ENCODE measurements at regions not wholly inside any gene's neighbourhood (a gene's known extent, or its start where the extent isn't known, plus 50 kb on each side); places are given as distances from the start of the nearest gene placed in this dataset.
"Not testable (repeated sequence)": the region's sequence is repeated elsewhere in the genome, so short reads cannot be mapped to it uniquely, and the experiment has no call there.

DNA sequence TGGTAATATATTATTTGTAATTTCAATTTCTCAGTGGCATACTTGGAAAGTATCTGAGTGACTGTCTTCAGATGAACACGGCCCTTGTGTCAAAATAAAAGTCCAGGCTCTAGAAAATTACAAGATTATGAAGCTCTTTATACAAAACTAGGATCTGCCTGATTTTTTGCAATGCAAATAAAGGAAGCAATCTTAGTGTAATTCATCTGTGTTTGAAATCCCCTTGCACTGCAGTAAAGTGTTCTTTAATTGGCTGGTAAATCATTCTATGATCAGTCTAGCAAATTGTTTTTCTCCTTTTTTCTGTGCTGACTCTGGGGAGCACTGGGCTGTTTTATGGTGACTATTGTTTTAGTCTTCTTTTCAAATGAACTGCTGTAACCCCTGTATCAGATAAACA lies 1039.0 kb downstream of the SOCS6 start:
- no peak for DNase-seq

DNA sequence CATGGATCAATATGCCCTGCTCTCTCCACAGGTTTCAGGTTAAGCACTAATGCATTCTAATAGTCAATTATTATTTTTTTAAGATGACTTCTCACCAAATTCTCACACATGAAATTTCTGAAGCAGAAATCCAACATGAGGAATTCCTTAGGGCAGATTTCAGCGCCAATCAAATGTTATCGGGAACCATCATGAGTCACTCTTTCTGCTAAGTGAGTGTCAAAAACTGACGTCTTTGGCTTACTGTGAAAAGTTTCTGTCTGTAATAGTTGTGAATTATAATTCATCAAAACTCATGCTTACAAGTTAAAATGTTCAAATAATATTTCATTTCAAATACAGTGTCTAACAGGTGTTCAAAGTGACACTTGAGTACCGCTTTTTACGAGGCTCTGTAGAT lies 1038.6 kb downstream of the SOCS6 start:
- no peak for DNase-seq

DNA sequence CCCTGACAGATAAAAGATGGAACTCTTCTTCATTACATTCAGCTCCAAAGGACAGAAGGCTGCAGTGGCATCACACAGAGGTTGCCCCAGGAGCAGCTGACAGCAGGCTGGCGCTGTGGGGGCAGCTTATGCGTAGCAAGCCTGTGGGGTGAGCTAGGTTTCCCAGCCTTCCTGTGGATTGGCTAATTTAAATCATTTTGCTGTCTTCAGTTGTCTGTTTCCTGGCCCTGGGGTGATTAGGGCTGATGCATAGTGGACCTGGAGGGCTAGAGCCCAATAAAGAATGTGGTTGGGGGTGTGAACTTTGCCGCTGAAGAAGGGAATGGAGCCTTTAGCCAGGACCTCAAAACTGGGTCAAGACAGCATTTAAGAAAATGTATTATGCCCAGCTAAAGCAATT lies 1038.0 kb downstream of the SOCS6 start:
- no peak for DNase-seq

DNA sequence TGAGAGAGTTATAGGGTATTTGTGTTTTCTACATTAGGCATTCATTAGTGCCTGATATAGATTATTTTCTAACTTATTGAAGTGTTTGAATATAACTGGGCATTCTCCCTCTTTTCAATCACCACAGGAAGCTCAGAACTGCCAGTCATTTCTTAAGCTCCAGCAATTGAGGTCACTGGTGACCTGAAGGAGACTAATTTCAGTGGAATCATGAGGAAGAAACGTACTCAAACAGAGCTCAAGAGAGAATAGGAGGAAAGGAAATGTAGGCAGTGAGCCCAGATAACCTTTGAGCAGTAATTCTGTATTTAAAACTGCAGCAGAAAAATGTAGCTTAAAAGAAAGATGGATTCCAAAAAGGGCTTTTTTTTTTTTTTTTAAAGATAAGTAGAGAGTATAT lies 1035.5 kb downstream of the SOCS6 start:
- no peak for DNase-seq

DNA sequence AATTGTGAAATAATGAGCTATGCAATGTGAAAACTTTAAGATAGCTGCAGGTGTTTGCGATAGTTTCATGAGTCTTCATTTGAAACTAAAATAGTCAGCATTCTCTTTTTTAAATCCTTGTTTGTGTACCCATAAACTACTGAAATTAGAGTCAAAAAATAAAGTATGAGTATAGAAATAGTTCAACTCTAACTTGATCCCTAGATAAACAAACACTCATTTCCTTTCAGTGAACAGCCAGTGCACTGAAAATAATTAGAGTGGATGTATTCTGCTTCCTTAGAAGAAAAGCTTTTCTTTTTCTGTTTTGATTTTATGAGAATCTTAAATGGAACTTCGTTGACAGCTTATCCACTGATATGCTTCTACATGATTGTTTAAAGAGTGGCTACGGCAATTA lies 1033.4 kb downstream of the SOCS6 start:
- DNase-seq, result no peak

DNA sequence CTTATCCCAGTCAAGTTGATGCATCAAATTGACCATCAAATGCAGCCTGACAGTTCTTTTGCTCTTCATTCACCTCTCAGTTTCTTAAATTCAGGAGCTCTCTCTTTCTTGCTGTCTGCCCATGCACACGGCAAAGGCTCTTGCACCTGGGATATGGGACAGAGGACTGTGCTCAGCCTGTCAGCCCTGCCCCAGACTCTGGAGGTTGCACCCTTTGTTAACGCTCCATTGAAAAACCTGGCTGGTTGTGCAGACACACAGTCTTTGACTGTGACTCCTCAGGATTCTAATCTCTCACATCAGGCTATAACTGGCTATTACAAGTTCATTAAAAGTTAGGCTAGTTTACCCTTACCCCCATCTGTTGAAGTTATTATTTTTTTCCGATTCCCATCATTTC lies 1032.5 kb downstream of the SOCS6 start:
- no peak for DNase-seq

DNA sequence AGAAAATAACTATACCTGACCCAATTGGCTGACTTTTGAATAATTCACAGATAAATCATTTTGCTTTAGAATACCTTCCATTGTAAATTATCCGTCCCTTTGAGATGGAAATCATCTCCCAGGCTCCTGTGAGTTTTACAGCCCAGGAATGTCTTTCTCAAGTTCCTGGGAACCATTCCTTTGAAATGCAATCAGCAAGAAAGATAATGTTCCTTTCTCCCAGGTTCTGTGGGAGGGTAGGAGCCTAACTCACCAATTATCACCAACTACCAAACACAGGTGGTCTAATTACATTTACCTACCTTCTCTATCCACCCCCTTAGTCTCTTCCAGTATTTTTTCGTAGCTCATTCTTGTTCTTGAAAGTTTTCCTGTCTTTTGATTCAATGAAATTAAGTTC lies 1016.0 kb downstream of the SOCS6 start:
- DNase-seq, result no peak

DNA sequence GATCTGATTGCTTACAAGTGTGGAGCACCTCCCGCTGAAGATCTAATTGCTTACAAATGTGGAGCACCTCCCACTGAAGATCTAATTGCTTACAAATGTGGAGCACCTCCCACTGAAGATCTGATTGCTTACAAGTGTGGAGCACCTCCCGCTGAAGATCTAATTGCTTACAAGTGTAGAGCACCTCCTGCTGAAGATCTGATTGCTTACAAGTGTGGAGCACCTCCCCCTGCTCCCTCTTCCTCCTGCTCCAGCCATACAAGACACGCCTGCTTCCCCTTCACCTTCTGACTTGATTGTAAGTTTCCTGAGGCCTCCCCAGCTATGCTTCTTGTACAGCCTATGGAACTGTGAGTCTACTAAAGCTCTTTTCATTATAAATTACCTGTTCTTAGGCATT lies 1014.9 kb downstream of the SOCS6 start:
- DNase-seq, result not testable (repeated sequence)

DNA sequence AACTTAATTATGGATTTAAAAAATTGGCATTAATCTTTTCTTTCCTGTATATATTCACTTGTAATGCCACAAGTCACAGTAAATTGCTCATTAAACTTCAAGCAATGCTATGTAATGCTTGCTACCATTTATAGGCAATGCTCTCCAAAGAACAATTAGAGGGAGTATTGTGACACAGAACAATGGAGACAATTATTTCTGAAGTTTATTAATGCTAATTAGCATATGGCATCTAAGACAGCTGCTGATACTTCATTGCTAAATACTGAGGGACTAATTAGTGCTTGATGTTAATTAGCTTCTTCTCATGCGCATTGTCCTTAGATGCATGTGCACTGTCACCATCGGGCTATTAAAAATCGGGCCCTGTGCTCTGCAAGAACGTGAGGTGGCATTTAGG lies 1012.8 kb downstream of the SOCS6 start:
- DNase-seq, result no peak

DNA sequence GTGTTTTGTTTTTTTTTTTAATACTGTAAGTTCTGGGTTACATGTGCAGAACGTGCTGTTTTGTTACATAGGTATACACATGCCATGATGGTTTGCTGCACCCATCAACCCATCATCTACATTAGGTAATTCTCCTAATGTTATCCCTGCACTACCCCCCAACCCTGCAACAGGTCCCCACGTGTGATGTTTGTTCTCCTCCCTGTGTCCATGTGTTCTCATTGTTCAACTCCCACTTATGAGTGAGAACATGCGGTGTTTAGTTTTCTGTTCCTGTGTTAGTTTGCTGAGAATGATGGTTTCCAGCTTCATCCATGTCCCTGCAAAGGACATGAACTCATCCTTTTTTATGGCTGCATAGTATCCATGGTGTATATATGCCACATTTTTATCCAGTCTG lies 1005.4 kb downstream of the SOCS6 start:
- DNase-seq, result not testable (repeated sequence)

DNA sequence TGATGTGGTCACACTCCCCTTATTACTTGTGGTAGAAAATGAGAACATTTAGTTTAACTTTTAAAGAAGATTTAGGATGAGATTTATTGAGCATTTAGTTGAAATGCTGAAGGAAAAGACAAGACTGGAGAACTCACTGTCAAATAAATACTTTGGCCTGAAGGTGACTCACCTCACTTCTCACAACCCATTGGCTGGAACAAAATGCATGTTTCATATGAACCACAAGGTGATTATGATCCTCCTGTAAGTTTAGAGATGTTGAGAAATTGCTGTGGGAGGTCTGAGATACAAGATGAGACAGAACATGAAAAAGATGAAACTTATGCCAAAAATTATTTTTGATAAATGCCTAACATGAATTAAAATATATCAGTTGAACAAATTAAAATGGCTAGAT lies 1004.5 kb downstream of the SOCS6 start:
- DNase-seq, result no peak

DNA sequence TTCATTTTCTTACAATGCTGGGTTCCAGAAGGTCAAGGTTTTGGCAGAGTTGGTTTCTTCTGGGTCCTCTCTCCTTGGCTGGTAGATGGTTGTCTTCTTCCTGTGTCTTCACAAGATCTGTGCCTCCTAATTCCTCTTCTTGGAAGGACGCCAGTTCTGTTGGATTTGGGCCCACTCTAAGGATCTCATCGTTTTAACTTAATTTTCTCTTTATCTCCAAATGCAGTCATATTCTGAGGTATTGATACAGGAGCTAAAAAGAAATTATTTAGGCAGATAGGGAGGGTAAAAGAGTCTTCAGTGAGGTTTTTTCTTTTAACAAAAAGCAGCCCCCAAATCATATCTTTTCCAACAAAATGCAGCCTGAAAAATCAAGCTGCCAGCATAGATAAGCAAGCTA lies 998.4 kb downstream of the SOCS6 start:
- DNase-seq, result no peak

DNA sequence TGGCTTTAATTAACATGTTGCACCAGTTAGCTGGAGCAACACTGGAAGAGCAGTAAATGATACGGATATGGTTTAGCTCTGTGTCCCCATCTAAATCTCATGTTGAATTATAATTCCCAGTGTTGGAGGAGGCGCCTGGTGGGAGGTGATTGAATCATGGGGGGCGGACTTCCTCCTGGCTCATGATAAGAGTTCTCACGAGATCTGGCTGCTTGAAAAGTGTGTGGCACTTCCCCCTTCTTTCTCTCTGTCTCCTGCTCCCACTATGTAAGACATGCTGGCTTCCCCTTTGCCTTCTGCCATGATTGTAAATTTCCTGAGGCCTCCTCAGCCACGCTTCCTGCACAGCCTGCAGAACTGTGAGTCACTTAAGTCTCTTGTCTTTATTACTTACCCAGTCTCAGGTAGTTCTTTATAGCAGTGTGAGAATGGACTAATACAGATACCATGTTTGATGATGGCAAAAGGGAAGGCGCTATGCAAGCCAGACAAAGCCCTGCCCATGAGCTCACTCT lies 963.6 kb downstream of the SOCS6 start:
- DNase-seq, result no peak

DNA sequence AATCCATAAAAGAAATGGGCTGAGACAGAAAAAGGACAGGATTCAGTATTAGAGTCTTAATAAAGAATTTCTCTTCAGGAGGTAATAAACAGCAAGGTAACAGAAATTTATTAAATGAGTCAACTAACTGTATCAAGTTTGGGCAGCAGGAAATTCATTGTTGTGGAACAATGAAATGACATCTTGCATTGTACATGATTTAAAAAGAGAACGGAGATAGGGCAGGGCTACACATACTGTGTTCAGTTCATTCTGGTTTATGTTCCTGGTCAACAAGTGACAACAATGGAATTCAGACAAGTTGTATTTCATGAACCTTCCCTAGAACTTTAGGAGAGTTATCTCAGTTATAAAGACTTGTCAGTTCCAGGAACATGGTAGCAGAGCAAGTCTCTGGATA lies 961.3 kb downstream of the SOCS6 start:
- no peak for DNase-seq

DNA sequence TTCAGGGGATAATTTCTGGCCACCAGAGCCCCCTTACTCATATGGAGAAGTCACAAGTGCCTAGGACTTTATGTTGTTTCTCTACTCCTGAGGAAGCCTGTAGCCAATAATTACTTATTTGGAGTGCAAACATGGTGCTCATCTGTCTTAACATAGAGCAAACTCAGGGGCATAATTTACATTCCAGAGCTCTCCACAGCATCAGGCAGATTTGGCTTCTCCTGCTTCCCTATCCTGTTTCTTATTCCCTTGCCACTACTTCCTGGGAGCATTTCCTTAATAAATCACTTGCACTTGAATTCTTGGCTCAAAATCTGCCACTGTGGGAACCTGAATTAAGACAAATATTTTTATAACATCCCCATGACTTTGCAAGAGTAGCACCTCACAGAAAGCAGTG lies 960.9 kb downstream of the SOCS6 start:
- DNase-seq, result no peak

DNA sequence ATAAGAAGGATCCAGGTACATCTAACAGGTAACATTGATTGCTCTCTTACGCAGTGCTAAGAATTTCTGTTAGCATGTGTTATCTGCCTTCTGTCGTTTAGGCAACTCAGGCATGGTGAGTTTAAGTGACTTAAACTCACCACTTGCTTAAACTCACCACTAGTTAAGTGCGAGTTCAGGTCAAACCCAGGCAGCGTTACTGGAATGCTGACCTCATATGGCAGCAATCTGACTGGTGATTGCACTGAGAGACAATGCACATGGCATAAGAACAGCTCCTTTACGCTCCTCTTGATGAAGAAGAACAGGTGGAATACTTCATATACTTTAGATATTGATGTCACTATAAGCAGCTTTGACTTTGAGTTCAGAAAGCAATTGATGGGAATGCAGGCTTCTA lies 954.1 kb downstream of the SOCS6 start:
- DNase-seq, result no peak

DNA sequence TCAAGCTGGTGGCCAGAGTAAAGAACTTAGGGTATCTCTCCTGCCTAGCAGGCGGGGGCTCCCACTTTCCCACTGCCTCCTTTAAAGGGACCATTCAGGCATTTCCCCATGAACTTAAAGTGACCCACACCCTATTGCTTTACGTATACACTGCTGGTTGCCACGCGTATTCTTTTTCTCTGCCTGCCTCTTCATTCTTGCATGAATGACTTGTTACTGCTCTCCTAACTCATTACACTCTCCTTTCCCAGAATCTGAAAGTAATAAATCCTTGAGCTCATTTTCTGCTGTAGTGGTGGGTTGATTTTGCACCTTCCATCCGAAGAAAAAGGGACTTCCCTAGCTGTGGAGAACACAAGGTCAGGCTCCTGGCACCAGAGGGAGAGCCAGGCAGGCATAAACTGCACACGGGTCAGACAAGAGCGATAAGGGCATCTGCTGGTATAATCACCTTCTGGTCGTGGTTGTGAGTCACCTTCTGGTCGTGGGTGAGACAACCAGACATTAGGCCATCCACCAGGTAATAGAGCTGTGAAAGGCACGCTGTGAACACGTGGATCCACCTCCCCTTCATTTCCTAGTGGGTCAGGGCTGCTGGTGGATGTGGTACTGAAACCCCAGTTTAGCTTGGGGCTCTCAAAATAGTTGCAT lies 950.3 kb downstream of the SOCS6 start:
- DNase-seq, result no peak

DNA sequence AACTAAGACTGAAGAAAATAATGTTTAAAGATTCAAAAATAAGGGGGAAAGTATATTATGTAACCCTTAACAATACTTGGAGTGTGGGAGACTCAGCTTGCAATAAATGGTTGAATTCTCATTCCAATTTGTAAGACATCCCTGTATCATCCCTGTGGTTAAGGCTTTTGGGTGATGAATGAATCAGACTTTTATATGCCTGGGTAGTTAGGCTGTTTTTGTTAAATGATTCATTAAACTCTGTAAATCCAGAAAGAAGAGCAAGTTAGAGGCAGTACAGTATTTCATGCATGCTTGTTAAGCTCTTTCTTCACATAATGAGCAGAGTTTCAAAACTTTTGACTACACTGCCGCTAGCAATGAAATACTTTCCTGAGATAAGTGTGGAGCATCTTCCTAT lies 948.8 kb downstream of the SOCS6 start:
- no peak for DNase-seq

DNA sequence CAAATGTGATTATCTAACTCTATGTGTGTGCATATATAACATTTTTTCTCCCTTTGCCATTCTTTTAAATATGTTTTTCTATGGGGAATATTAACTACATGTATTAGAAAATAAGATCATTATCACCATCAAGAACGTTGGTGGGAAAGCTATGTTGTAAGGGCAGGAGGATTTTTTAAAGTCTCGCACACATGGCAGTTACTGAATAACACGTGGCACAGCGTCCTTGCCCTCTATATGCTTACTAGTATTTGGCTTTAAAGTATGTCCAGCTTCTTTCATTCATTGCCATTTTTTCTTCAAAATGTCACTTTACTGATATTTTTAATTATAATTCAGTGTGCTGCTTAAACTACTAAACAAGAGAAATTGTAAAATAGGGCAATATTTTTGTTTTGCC lies 944.3 kb downstream of the SOCS6 start:
- no peak for DNase-seq

DNA sequence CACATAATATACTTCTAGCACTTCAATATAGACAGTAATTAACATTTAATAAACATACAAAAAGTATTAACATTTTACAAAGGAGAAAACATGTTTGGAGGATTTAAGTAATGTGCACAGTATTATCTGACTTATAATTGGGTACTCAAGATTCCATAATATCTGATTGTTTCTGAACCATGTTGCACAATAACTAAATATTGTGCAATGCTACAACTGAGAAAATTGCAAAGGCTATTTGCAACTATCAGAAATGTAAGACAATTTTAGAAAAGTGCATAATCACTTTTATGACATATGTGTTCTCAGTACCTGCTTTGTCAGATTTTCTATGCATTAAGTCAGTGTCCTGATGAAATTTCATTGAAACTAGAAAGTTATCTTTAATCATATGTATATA lies 934.6 kb downstream of the SOCS6 start:
- no peak for DNase-seq

DNA sequence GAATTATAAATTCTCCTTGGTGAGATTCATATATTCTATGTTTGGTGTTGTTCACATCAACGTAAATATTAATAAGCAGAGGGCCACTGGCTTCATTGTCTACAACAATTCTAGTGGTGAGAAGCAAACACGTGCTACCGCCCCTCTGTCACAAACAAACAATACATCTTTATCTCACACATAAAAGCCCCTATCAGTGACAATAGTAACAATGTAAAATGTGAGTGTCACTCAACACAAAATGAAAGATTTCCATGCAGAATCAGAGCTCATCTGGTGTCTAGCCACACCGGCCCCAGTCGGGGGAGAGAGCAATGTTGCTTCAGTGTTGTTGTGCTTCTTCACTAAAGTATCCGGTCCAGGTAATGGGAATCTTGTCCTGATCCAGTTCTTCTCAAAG lies 932.6 kb downstream of the SOCS6 start:
- DNase-seq, result no peak

DNA sequence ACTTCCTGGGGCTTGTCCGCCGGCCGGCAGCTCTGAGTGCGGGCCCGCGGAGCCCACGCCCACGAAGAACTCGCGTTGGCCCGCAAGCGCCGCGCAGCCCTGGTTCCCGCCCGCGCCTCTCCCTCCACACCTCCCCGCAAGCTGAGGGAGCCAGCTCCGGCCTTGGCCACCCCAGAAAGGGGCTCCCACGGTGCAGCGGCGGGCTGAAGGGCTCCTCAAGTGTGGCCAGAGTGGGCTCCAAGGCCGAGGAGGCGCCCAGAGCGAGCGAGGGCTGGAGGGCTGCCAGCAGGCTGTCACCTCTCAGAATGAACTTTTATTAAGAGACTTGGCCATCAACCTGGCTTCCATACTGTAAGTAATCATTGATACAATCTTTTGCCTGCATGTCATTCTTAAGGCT lies 923.9 kb downstream of the SOCS6 start:
- not testable (repeated sequence) for DNase-seq

DNA sequence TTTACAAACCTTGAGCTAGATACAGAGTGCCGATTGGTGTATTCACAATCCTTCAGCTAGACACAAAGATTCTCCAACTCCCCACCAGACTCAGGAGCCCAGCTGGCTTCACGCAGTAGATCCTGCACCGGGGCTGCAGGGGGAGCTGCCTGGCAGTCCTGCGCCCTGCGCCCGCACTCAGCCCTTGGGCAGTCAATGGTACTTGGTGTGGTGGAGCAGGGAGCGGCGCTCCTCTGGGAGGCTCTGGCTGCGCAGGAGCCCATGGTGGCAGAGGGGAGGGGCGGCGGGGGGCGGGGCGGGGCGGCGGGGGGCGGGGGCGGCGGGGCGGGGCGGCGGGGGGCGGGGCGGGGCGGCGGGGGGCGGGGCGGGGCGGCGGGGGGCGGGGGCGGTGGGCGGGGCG lies 923.4 kb downstream of the SOCS6 start:
- DNase-seq, result no peak

DNA sequence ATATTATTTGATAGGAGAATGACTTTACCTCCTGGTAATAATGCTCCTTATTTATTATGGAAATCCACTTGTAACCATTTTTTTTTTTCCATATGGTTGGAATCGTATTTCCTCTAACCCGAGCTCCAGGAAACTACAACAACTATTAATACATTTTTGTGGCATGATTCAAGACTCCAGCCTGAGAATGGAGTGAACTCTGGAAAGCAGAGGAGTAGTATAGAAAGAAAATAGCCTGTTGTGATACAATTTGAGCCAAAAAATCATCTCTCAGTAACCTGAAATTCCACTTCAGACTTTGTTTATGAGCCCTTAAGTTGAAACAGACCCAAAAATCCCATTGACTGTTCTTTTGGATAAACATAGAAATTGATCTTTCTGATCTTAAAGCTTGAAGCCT lies 921.1 kb downstream of the SOCS6 start:
- DNase-seq, result no peak

DNA sequence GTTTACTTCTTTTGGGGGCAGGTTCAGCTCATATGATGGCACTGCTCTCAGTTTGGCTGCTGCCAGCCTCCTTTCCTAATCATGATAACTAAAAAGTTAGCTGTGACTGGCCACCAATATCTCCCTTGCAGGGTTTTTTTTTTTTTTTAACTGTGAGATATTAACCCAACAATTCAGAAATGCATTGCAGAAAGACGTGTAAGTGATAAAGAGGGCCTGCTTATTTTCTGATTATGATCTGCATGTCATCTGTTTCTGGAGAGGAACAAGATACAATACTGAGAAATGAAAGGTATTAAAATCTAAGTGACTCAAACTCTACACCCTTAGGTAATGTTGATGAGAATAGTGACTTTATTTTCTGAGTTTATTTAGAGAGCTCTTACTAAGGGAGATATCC lies 905.6 kb downstream of the SOCS6 start:
- no peak for DNase-seq

DNA sequence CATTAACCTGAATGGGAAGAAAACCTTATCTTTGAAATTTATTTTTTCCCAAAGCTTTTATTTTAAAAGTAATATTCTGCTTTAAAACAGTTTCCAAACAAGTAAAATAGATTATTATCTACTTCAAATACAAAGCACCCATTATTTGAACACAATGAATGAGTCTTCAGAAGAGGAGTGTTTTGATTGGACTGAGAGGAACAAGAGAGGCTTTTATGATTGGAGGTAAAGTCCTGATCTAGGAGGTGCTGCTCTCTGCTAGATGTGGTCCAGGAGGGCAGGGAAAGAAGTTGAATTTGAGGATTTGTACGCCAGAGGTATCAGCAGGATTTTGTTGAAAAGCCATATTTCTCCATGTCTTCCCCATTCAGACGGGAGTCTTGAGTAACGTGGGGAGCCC lies 900.7 kb downstream of the SOCS6 start:
- DNase-seq, result no peak

Measured in activated CD4-positive, alpha-beta T cell treated with anti-CD3 and anti-CD28 coated beads, Interleukin-2, Interleukin-6, amounts not matched to agents 100 ng/mL and 50 ng/mL, durations not matched to agents 16 hours and 8 hours (primary cell).